MG63 (cell line): ENCODE measurements at regions not wholly inside any gene's neighbourhood (a gene's known extent, or its start where the extent isn't known, plus 50 kb on each side); places are given as distances from the start of the nearest gene placed in this dataset.
"Not testable (repeated sequence)": the region's sequence is repeated elsewhere in the genome, so short reads cannot be mapped to it uniquely, and the experiment has no call there.

ENCODE experiments used
- DNase-seq: peaks from one replicate; pipeline ENCODE4 v3.0.0-alpha.2; 2020
- H3K27me3 ChIP-seq: fragments of 250-450 bp; sonication (Bioruptor Pico); 2 replicates; pipeline ENCODE4 v1.5.1; 2020; ENCODE audit warnings: mild to moderate bottlenecking, moderate library complexity
- H3K36me3 ChIP-seq: fragments of 250-450 bp; sonication (Bioruptor Pico); 2 replicates; pipeline ENCODE4 v1.5.1; 2020; ENCODE audit warnings: mild to moderate bottlenecking, moderate library complexity
- H3K4me3 ChIP-seq: fragments of 250-450 bp; sonication (Bioruptor Pico); 2 replicates; pipeline ENCODE4 v1.5.1; 2020; ENCODE audit warnings: mild to moderate bottlenecking, moderate library complexity
- H3K9me3 ChIP-seq: fragments of 250-450 bp; sonication (Bioruptor Pico); 2 replicates; pipeline ENCODE4 v1.5.1; 2020; ENCODE audit warnings: mild to moderate bottlenecking, moderate library complexity

DNA sequence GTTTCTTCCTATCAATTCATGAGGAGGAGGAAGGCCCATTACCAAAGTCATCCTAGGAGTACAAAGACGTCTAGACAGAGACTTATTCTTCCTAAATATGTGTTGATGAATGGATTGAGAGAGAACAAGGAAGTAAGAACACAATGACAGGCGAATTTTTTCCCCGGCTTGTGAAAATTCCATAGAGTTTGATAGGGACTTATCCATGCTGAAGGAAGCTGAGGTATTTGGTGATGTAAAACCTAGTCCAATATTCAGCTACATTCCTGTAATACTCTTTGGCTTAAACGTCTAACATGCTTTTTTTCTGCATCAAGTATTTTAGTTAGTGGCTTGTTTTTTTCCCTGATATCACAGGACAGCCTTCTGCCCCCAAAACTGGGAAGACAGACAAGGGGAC lies 121.9 kb upstream of the MYT1L start:
- Histone ChIP-seq H3K9me3 (0 out of 2 replicates have a peak, but pooled peaks cover 2% of the 10 kb centered on the region), H3K27me3 (no peaks in the 10 kb centered on the region), H3K4me3 (no peak overlapping the region), H3K36me3 (no peaks in the 10 kb centered on the region)
- no peak for DNase-seq

DNA sequence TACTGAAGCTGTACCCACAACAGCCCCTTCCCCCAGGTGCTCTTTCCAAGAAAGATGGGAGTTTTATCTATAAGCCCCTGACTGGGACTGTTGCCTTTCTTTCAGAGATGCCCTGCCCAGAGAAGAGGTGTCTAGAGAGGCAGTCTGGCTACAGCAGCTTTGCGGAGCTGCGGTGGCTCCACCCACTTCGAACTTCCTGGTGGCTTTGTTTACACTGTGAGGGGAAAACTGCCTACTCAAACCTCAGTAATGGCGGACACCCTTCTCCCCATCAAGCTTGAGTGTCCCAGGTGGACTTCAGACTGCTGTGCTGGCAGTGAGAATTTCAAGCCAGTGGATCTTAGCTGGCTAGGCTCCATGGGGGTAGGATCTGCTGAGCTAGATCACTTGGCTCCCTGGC lies 120.2 kb upstream of the MYT1L start:
- H3K36me3 ChIP-seq, DNase-seq, H3K4me3 ChIP-seq, H3K27me3 ChIP-seq, H3K9me3 ChIP-seq: not testable (repeated sequence)

DNA sequence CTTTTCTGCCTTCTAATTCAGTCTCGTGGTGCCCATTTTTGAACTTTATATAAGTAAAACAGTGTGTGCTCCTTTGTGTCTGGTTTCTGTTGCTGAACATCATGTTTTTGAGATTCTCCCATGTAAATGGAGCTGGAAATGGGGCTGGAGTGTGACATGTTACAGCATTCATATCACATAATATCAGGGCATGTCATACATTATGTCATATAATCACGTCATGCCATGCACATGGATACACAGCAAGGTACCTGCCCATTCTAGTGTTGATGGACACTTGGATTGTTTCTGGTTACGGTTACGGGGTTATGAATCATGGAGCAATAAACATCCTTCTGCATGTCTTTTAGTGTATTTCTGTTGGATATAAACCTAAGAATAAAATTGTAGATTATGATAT lies 117.1 kb upstream of the MYT1L start:
- H3K36me3 ChIP-seq, result no peaks in the 10 kb centered on the region
- H3K9me3 ChIP-seq, result no peaks in the 10 kb centered on the region
- H3K27me3 ChIP-seq, result no peaks in the 10 kb centered on the region; the same call in 1 of the 2 replicates
- no peak overlapping the region for H3K4me3 ChIP-seq
- no peak for DNase-seq

- Histone ChIP-seq H3K27me3 (no peaks in the 10 kb centered on the region), H3K4me3 (no peak overlapping the region), H3K36me3 (no peaks in the 10 kb centered on the region), H3K9me3 (no peaks in the 10 kb centered on the region)
- no peak for DNase-seq
Observed at GRCh38 chr2:2422621-2423020, 91.5 kb upstream of the MYT1L start.

DNA sequence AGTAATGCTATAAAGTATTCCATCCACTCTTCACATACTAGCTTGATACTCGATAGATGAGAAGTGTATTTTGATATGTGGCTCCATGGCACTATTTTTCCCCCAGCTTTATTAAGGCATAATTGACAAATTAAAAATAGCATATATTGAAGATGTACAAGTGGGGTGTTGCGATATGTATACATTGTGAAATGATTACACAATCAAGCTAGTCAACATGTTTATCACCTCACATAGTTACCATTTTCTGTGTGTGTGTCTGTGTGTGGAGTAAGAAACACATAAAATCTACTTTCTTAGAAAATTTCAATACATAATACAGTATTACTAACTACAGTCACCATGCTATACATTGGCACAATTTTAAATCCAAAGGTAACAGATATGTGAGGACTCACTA lies 82.5 kb upstream of the MYT1L start:
- no peaks in the 10 kb centered on the region for H3K36me3 ChIP-seq
- no peak for DNase-seq
- no peaks in the 10 kb centered on the region for H3K9me3 ChIP-seq

GRCh38 chr2:2410987-2411386 lies 79.9 kb upstream of the MYT1L start:
- DNase-seq, result no peak

More for the DNA sequence above, 82.5 kb upstream of the MYT1L start:
- no peaks in the 10 kb centered on the region for H3K27me3 ChIP-seq
- H3K4me3 ChIP-seq, result no peak overlapping the region

DNA sequence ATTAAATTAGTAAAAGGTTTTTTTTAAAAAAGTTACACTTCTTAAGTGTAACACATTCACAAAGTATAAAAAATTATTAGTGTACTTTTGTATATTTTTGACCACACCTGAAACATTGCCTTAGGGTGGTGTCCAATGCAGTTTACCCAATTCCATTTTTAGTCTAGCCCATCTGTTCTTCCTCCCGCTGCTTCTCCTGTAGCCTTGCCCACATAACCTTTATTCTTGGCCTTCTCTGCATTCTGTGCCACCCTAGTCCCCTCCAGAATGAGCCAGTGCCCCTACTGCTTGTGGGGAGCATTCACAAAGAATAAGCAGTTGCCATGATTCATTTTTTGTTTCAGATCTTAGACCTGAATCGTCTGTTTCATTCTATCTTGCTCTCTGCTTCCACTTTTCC lies 78.4 kb upstream of the MYT1L start:
- Histone ChIP-seq H3K9me3 (peaks cover 4% of the 10 kb centered on the region; the same call in 1 of the 2 replicates), H3K27me3 (no peaks in the 10 kb centered on the region), H3K4me3 (no peak overlapping the region), H3K36me3 (no peaks in the 10 kb centered on the region)
- no peak for DNase-seq

More at GRCh38 chr2:2410987-2411386, 79.9 kb upstream of the MYT1L start:
- Histone ChIP-seq H3K4me3 (no peak overlapping the region), H3K36me3 (no peaks in the 10 kb centered on the region), H3K27me3 (no peaks in the 10 kb centered on the region), H3K9me3 (no peaks in the 10 kb centered on the region)

- H3K27me3 ChIP-seq, result no peaks in the 10 kb centered on the region
- DNase-seq, result no peak
Observed at GRCh38 chr2:2405780-2406179, 74.7 kb upstream of the MYT1L start.

DNA sequence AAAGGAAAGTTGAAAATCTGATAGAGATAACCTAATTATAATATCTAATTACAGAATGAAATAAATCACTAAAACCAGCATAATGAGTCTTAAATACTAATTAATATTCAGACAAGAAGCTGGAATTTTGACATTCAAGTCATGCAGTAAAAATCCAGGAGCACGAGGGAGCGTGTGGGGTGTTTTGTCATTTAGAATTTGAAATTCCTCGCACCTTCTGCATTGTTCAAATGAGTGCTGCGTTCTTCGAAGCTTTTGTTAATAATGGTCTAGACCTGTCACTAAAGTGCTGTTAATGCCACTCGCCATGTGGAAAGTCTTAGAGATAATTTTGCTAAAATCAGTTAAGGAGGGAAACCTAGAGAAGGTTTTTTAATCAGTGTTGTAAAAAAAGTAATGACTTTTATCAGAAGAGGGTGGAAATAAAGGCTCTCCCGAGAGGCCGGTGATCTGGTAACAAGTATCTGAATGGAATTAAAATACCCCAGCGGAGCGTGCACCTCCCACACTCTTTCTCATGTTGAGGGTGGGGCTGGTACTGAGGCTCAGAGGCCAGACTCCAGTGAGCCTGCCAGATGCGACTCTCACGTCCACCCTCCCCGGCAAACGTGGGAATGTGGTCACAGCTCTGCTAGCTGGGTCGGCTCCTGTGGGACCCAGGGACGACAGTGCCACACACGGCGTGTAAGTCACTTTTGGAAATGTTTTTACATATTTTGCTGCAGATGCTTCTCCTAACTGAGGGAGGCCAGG lies 69.4 kb upstream of the MYT1L start:
- Histone ChIP-seq H3K9me3 (peaks cover under 1% of the 10 kb centered on the region; the same call in 1 of the 2 replicates), H3K36me3 (no peaks in the 10 kb centered on the region), H3K27me3 (no peaks in the 10 kb centered on the region), H3K4me3 (no peak overlapping the region)
- DNase-seq, result no peak

More at GRCh38 chr2:2405780-2406179, 74.7 kb upstream of the MYT1L start:
- peaks cover 4% of the 10 kb centered on the region; the same call in 1 of the 2 replicates for H3K9me3 ChIP-seq
- H3K4me3 ChIP-seq, result no peak overlapping the region
- H3K36me3 ChIP-seq, result no peaks in the 10 kb centered on the region

GRCh38 chr2:2399396-2399795 lies 68.3 kb upstream of the MYT1L start:
- H3K4me3 ChIP-seq, result no peak overlapping the region
- DNase-seq, result no peak
- no peaks in the 10 kb centered on the region for H3K9me3 ChIP-seq
- H3K27me3 ChIP-seq, result no peaks in the 10 kb centered on the region
- no peaks in the 10 kb centered on the region for H3K36me3 ChIP-seq

DNA sequence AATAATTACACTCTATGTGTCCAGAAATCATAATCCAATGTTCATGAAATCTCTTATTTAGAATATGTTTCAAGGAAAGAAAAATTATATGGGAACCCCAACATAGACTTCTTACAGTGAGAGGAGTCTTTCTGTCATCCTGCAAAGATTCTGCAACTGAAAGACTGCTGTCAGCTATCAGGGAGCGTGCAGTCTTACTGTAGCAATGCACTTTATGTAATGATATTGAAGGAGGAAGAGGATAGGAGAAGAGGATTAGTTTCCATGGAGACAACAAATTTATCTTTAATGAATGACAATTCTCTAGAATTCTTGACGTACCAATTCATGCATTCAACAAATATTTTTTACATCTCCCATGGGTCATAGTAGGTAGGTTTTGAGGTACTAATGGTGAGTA lies 61.3 kb upstream of the MYT1L start:
- Histone ChIP-seq H3K27me3 (no peaks in the 10 kb centered on the region), H3K9me3 (no peaks in the 10 kb centered on the region), H3K36me3 (no peaks in the 10 kb centered on the region), H3K4me3 (no peak overlapping the region)
- no peak for DNase-seq

DNA sequence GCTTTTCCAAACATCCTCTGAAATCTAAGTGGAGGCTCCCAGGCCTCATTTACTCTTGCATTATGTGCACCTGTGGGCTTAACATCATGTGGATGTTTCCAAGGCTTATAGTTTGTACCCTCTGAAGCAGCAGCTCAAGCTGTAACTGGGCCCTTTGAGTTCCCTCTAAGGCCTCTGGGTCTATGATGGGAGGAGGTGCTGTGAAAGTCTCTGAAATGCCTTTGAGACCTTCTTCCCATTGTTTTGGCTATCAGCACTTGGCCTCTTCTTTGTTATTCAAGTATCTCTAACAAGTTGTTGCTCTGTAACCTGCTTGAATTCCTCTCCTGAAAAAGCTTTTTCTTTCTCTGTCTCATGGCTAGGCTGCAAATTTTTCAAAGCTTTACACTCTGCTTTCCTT lies 58.1 kb upstream of the MYT1L start:
- Histone ChIP-seq H3K36me3 (no peaks in the 10 kb centered on the region), H3K9me3 (no peaks in the 10 kb centered on the region), H3K4me3 (no peak overlapping the region), H3K27me3 (no peaks in the 10 kb centered on the region)
- no peak for DNase-seq
